ENCODE measurements at regions not wholly inside any gene's neighbourhood (a gene's known extent, or its start where the extent isn't known, plus 50 kb on each side); places are given as distances from the start of the nearest gene placed in this dataset.

DNA sequence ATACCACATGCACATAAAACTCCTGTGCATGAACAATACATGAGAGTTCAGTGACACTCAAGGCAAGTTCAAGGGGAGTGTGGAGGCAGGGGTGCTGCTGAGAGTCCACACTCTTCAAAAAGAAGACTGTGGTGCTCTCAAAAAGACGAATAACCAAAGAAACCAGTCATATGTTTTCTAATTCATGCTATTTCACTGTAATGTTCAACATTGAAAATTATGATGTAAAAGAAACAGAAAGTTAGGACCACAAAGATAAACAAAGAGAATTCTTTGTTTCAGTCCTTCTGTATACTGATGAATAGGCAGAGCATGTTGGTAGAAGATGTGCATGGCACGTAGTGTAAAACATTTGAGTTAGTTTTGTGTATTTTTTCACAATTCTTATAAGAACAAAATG, 864.2 kb upstream of the LRATD1 start:
- no peak for TF ChIP-seq EZH2 (IDR thresholded peaks at IDR 0.05; ENCODE audit: borderline replicate concordance, low read depth, low read length, severe bottlenecking)
- TF ChIP-seq CTCF (IDR thresholded peaks at IDR 0.05; ENCODE audit: borderline replicate concordance, extremely low read depth, low read length, poor library complexity, severe bottlenecking) = no peak
